Esophagus muscularis mucosa (tissue), 4 donors: ENCODE measurements at regions not wholly inside any gene's neighbourhood (a gene's known extent, or its start where the extent isn't known, plus 50 kb on each side); places are given as distances from the start of the nearest gene placed in this dataset.
"Not testable (repeated sequence)": the region's sequence is repeated elsewhere in the genome, so short reads cannot be mapped to it uniquely, and the experiment has no call there.

ENCODE experiments used
- DNase-seq: peaks from one replicate; pipeline ENCODE4 v3.0.0-alpha.2; 2017; ENCODE audit errors: extremely low spot score
- H3K27ac ChIP-seq, 4 donors: fragments of 200-600 bp; sonication (generic); replicated peaks in 1 of 4; 1 replicate in 3 of 4; 2 replicates in 1 of 4; pipeline ENCODE4 v1.5.1; 2016 to 2019; ENCODE audit warnings: mild to moderate bottlenecking in 1 of 4
- H3K27me3 ChIP-seq, 4 donors: fragments of 200-600 bp; sonication (generic); one replicate each; pipeline versions ENCODE4 v1.5.1 to v1.6.0; 2016 to 2019
- H3K36me3 ChIP-seq, 4 donors: fragments of 200-600 bp; sonication (generic); one replicate each; pipeline ENCODE4 v1.5.1; 2016 to 2019
- H3K4me1 ChIP-seq, 4 donors: fragments of 200-600 bp; sonication (generic); one replicate each; pipeline ENCODE4 v1.5.1; 2016 to 2019
- H3K4me3 ChIP-seq, 4 donors: fragments of 200-600 bp; sonication (generic); 1 replicate in 2 of 4; 2 replicates in 2 of 4; pipeline ENCODE4 v1.5.1; 2016 to 2019; ENCODE audit warnings: mild to moderate bottlenecking in 4 of 4, moderate library complexity in 1 of 4
- H3K9me3 ChIP-seq, 4 donors: fragments of 200-600 bp; sonication (generic); 1 replicate in 3 of 4; 2 replicates in 1 of 4; pipeline ENCODE4 v1.5.1; 2016 to 2019
- CTCF ChIP-seq, 3 experiments: fragments of 200-600 bp in 2 of 3; fragments of 450-650 bp in 1 of 3; sonication (generic) in 2 of 3; IDR thresholded peaks; one replicate each; pipeline ENCODE4 v1.5.1; 2017 to 2019; ENCODE audit warnings: antibody characterized with exemption in 3 of 3, mild to moderate bottlenecking in 2 of 3, moderate library complexity in 1 of 3
- EP300 ChIP-seq: sonication (generic); formaldehyde crosslinking; IDR thresholded peaks from one replicate; pipeline ENCODE4 v1.6.1; 2017; ENCODE audit warnings: antibody characterized with exemption
- POLR2A ChIP-seq: fragments of 450-650 bp; IDR thresholded peaks from one replicate; pipeline ENCODE4 v1.6.1; 2017; ENCODE audit warnings: antibody characterized with exemption, moderate library complexity, mild to moderate bottlenecking, low read depth
- POLR2AphosphoS5 ChIP-seq, 2 donors: sonication (generic); formaldehyde crosslinking; IDR thresholded peaks; one replicate each; pipeline ENCODE4 v1.6.1; 2017; ENCODE audit warnings: antibody characterized with exemption in 2 of 2
- WGBS: methylation state at CpG from one replicate; pipeline ENCODE4 v1.1.5; 2018; 5-methylcytosine and 5-hydroxymethylcytosine counted together
- intact Hi-C: fragments of 100-400 bp; cut with DNase I; formaldehyde crosslinking; loops from one replicate; pipeline ENCODE4 v1.15.1; 2023

- intact Hi-C loops, result no loop called here
- WGBS, result 57% methylated on average over 2 of the region's 2 CpGs
- no peak for TF ChIP-seq EP300
- no peak for TF ChIP-seq CTCF (IDR thresholded peaks at IDR 0.05)
- TF ChIP-seq POLR2AphosphoS5 (IDR thresholded peaks at IDR 0.05), result no peak
- no peak for TF ChIP-seq POLR2A
- no peak overlapping the region for H3K27ac ChIP-seq
- no peaks in the 10 kb centered on the region for H3K27me3 ChIP-seq
- peaks cover 0 to 7% (median 0%) of the 10 kb centered on the region in 4 donors for H3K9me3 ChIP-seq
- no peaks in the 10 kb centered on the region for H3K36me3 ChIP-seq
- no peak for DNase-seq
- H3K4me3 ChIP-seq, result no peak overlapping the region
- H3K4me1 ChIP-seq, result no peaks in the 10 kb centered on the region
These were observed 302.4 kb upstream of the TMTC4 start for GRCh38 chr13:100976993-100977392.

- H3K4me1 ChIP-seq, H3K9me3 ChIP-seq, H3K27ac ChIP-seq, H3K36me3 ChIP-seq, H3K4me3 ChIP-seq, intact Hi-C loops, H3K27me3 ChIP-seq, DNase-seq: not testable (repeated sequence)
- 70% methylated on average over 2 of the region's 31 CpGs for WGBS
These were observed 301.1 kb upstream of the TMTC4 start for GRCh38 chr13:100975666-100976065.

- intact Hi-C loops, result no loop called here
- 48% methylated on average over 2 of the region's 2 CpGs for whole genome bisulfite sequencing
These were observed 288.0 kb upstream of the TMTC4 start for GRCh38 chr13:100962585-100962984.

GRCh38 chr13:100961186-100961585 lies 286.6 kb upstream of the TMTC4 start:
- H3K36me3 ChIP-seq, result no peaks in the 10 kb centered on the region
- intact Hi-C loops, result no loop called here
- no peak for TF ChIP-seq EP300
- no peak for TF ChIP-seq CTCF (IDR thresholded peaks at IDR 0.05)
- no peak for TF ChIP-seq POLR2AphosphoS5 (IDR thresholded peaks at IDR 0.05)
- TF ChIP-seq POLR2A, result no peak
- no peak for DNase-seq
- H3K4me3 ChIP-seq, result no peak overlapping the region
- H3K27me3 ChIP-seq, result no peaks in the 10 kb centered on the region
- 92% methylated on average over 7 of the region's 7 CpGs for WGBS
- no peaks in the 10 kb centered on the region for H3K9me3 ChIP-seq
- H3K4me1 ChIP-seq, result no peaks in the 10 kb centered on the region
- no peak overlapping the region for H3K27ac ChIP-seq

More at GRCh38 chr13:100962585-100962984, 288.0 kb upstream of the TMTC4 start:
- H3K27me3 ChIP-seq, result no peaks in the 10 kb centered on the region
- no peak overlapping the region for H3K4me3 ChIP-seq
- no peak overlapping the region for H3K27ac ChIP-seq
- TF ChIP-seq POLR2AphosphoS5 (IDR thresholded peaks at IDR 0.05) (no peak), CTCF (IDR thresholded peaks at IDR 0.05) (no peak)
- no peaks in the 10 kb centered on the region for H3K4me1 ChIP-seq
- no peaks in the 10 kb centered on the region for H3K9me3 ChIP-seq
- H3K36me3 ChIP-seq, result no peaks in the 10 kb centered on the region
- DNase-seq, result no peak

- Histone ChIP-seq H3K9me3 (no peaks in the 10 kb centered on the region), H3K36me3 (no peaks in the 10 kb centered on the region), H3K27me3 (no peaks in the 10 kb centered on the region), H3K4me1 (no peaks in the 10 kb centered on the region), H3K27ac (no peak overlapping the region), H3K4me3 (no peak overlapping the region)
- intact Hi-C loops, result no loop called here
- 70% methylated on average over 5 of the region's 5 CpGs for WGBS
- DNase-seq, result no peak
- TF ChIP-seq EP300 (no peak), POLR2A (no peak), POLR2AphosphoS5 (IDR thresholded peaks at IDR 0.05) (no peak), CTCF (IDR thresholded peaks at IDR 0.05) (no peak)
These were observed 284.2 kb upstream of the TMTC4 start for GRCh38 chr13:100958831-100959230.
